ENCODE measurements at regions not wholly inside any gene's neighbourhood (a gene's known extent, or its start where the extent isn't known, plus 50 kb on each side); places are given as distances from the start of the nearest gene placed in this dataset.
A peak's percentile ranks its signal among the peaks of the same experiment; 100 is the strongest.
"Not testable (repeated sequence)": the region's sequence is repeated elsewhere in the genome, so short reads cannot be mapped to it uniquely, and the experiment has no call there.

DNA sequence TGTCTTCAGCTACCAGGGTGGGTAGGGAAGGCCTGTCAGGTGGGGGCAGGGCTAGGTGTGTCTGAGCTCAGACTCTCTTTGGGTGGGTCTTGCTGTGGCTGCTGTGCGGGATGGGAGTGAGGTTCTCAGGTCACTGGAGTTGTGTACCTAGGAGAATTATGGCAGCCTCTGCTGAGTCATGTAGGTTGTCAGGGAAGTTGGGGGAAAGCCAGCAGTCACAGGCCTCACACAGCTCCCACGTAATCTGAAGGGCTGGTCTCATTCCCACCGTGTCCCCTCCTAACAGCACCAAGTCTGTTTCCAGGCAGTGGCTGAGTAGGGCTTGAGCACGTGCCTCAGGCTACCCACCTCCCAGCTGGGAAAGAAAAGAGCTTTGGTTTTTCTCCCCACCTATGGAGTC is 67.0 kb downstream of the CHCHD4 start:
- in situ Hi-C loops (cut with MboI; ENCODE audit: low pct_unique_long_range_greater_than_20kb, low sequenced_read_pairs) = no loop called here
- DNase-seq = no peak

DNA sequence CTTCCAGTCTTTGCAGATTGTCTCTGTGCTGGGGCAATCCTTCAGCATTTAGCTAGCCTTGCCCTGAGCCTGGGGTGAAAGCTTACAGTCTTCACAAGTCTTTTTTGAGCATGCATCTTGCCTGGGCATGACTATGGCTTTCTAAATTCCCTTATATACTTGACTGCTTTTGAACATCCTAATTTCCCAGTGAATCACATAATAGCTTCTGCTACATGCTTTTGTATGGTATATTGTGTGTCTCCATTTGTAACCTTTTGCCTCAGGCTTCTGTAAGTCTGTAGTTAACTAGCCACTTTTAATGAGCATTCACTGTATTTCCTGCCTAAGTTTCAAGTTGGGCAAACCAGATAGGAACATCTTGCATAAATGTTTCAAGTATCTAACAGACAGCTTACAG is 76.8 kb downstream of the CHCHD4 start:
- no peak for DNase-seq
- in situ Hi-C loops (cut with MboI; ENCODE audit: low pct_unique_long_range_greater_than_20kb, low sequenced_read_pairs) = no loop called here

DNA sequence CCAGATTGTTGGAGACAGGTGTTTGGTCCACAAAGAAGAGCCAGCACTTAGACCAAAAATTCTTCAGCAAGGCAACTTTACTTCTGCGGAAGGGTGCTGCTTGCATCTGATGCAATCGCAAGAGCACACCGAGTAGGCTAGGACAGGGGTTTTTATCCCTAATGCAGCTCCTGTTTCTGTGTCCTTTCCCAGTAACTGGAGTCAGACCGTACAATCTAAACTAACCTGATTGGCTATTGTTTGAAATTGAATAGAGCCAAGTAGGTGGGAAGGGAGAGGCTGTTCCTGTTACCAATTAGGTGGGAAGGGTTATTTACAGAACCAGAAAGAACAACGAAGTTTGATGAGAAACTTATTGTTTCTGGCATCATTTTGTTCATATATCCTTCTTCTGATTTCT is 77.6 kb downstream of the CHCHD4 start:
- in situ Hi-C loops (cut with MboI; ENCODE audit: low pct_unique_long_range_greater_than_20kb, low sequenced_read_pairs) = no loop called here
- DNase-seq = no peak

DNA sequence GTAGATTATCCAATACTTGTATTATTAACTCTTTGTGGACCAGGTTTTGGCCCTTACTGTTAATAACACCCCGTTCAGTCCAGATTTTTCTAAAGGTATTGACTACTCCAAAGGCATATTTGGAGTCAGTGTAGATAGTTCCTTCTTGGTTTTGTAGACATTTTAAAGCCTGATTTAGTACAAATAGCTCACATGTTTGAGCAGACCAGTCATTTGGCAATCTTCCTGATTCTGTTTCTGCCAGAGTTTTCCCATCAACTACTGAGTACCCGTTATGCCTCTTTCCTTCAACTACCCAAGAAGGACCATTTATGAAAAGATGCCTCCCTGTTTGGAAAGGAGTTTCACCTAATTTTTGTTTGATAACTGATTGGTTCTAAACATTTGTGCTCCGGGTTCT is 82.0 kb downstream of the CHCHD4 start:
- in situ Hi-C loops (cut with MboI; ENCODE audit: low pct_unique_long_range_greater_than_20kb, low sequenced_read_pairs) = no loop called here
- DNase-seq = no peak

DNA sequence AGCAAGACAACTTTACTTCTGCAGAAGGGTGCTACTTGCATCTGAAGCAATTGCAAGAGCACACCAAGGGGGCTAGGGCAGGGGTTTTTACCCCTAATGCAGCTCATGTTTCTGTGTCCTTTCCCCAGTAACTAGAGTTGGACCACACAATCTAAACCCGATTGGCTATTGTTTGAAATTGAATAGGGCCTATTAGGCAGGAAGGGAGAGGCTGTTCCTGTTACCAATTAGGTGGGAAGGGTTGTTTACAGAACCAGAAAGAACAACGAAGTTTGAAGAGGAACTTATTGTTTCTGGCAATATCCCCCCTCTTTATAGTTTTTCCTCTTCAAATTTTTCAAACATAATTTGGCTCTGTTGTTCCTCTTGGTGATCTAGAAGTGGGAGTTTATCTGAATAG is 85.5 kb downstream of the CHCHD4 start:
- DNase-seq = no peak
- in situ Hi-C loops (cut with MboI; ENCODE audit: low pct_unique_long_range_greater_than_20kb, low sequenced_read_pairs) = no loop called here

DNA sequence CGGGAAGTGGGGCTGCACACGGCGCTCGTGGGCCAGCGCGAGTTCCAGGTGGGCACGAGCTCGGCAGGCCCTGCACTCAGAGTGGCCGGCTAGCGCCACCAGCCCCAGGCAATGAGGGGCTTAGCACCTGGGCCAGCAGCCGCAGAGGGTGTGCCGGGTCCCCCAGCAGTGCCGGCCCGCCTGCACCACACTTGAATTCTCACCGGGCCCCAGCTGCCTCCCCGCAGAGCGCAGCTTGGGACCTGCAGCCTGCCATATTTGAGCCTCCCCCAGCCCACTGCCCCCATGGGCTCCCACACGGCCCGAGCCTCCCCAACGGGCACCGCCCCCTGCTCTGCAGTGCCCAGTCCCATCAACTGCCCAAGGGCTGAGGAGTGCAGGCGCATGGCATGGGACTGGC is 87.5 kb downstream of the CHCHD4 start:
- in situ Hi-C loops (cut with MboI; ENCODE audit: low pct_unique_long_range_greater_than_20kb, low sequenced_read_pairs) = no loop called here
- DNase-seq = no peak

DNA sequence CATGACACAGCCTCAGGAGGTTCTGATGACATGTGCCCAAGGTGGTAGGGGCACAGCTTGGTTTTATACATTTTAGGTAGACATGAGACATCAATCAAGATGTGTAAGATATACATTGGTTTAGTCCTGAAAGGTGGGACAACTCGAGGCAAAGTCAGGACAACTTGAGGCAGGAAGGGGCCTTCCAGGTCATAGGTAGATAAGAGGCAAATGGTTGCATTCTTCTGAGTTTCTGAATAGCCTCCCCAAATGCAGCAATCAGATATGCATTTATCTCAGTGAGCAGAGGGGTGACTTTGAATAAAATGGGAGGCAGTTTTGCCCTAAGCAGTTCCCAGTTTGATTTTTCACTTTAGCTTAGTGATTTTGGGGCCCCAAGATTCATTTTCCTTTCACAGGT is 91.6 kb downstream of the CHCHD4 start:
- in situ Hi-C loops (cut with MboI; ENCODE audit: low pct_unique_long_range_greater_than_20kb, low sequenced_read_pairs) = no loop called here

DNA sequence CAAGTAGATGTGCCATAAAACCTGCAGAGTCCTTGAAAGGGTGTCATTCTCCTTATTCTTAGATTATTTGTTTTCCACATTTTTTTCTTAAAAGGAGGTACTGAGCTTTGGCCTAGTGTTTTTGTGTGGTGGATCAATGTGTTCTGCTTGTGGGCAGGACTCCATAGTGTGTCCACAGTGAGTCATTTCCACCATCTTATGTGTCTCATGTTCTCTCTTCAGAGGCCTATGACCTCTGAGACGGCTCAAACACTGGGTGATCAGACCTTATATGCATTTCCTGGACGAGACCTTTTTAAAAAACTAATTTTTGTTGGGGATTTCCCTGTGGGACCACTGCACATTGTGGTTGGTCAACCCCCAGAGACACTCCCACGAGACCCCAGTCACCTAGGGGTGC is 93.4 kb downstream of the CHCHD4 start:
- in situ Hi-C loops (cut with MboI; ENCODE audit: low pct_unique_long_range_greater_than_20kb, low sequenced_read_pairs) = no loop called here
- DNase-seq = no peak

More for the DNA sequence above, 91.6 kb downstream of the CHCHD4 start:
- no peak for DNase-seq

DNA sequence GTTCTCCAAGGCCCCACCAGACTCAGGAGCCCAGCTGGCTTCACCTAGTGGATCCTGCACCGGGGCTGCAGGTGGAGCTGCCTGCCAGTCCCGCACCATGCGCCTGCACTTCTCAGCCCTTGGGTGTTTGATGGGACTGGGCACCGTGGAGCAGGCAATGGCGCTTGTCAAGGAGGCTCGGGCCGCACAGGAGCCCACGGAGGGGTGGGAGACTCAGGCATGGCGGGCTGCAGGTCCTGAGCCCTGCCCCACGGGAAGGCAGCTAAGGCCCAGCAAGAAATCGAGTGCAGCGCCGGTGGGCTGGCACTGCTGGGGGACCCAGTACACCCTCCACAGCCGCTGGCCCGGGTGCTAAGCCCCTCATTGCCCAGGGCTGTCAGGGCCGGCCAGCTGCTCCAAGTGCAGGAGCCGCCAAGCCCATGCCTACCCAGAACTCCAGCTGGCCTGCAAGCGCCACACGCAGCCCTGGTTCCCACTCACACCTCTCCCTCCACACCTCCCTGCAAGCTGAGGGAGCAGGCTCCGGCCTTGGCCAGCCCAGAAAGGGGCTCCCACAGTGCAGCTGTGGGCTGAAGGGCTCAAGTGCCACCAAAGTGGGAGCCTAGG is 95.2 kb downstream of the CHCHD4 start:
- in situ Hi-C loops (cut with MboI; ENCODE audit: low pct_unique_long_range_greater_than_20kb, low sequenced_read_pairs); DNase-seq: not testable (repeated sequence)

DNA sequence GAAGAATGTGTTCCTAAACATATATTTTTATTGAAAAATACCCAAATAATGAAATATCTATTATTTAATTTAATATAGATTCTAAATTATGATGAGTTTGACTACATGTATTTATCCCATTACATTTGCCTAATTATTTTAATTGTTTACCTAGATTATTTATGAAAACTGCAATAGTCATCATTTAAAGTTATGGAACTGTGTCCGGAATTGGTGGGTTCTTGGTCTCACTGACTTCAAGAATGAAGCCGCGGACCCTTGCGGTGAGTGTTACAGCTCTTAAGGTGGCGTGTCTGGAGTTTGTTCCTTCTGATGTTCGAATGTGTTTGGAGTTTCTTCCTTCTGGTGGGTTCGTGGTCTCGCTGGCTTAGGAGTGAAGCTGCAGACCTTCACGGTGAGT is 96.5 kb downstream of the CHCHD4 start:
- DNase-seq; in situ Hi-C loops (cut with MboI; ENCODE audit: low pct_unique_long_range_greater_than_20kb, low sequenced_read_pairs): not testable (repeated sequence)

DNA sequence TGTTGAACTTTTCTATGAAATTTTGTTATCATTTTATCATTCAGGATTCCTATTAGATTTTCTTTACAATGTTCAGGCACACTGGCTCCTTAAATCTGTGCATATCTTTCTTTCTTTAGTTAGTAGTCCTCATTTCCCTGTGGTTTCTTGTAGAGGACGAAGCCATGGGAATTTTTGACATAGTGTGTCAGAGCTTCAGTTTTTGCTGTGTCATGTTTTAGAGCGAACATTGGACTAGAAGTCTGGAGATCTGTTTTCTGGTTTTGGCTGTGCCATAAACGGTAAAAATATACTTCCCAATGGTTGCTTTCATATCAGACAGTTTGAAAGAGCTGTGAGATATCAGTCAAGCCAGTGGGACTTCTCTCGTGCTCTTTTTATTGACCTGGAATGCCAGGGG is 105.2 kb downstream of the CHCHD4 start:
- no peak for DNase-seq
- in situ Hi-C loops (cut with MboI; ENCODE audit: low pct_unique_long_range_greater_than_20kb, low sequenced_read_pairs) = no loop called here

DNA sequence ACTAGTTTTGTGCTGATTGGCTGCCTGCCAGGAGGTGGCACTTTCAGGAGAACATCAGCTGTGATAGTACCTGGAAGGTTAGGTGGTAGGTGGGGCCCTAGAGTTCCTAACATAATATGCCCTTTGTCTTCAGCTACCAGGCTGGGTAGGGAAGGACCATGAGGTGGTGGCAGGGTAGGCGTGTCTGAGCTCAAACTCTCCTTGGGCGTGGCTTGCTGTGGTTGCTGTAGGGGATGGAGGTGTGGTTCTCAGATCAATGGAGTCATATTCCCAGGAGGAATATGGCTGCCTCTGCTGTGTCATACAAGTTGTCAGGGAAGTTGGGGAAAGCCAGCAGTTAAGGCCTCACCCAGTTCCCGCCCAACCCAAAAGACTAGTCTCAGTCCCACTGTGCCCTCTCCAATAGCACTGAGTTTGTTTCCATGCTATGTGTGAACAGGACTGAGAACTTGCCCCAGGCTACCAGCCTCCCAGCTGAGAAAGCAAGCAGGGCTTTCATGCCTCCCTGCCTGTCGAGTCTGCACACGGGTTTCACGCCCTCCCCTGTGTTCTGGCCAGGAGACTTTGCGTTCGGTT is 107.7 kb downstream of the CHCHD4 start:
- DNase-seq = no peak
- in situ Hi-C loops (cut with MboI; ENCODE audit: low pct_unique_long_range_greater_than_20kb, low sequenced_read_pairs) = no loop called here

DNA sequence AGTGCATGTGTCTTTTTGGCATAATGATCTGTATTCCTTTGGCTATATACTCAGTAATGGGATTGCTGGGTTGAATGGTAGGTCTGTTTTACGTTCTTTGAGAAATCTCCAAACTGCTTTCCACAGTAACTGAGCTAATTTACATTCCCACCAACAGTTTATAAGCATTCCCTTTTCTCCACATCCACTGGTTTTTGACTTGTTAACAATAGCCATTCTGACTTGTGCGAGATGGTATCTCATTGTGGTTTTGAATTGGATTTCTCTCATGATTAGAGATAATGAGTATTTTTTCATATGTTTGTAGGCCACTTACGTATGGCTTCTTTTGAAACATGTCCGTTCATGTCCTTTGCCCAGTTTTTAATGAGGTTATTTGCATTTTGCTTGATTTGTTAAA is 117.7 kb downstream of the CHCHD4 start:
- in situ Hi-C loops (cut with MboI; ENCODE audit: low pct_unique_long_range_greater_than_20kb, low sequenced_read_pairs) = no loop called here
- DNase-seq = peak; percentile 6

DNA sequence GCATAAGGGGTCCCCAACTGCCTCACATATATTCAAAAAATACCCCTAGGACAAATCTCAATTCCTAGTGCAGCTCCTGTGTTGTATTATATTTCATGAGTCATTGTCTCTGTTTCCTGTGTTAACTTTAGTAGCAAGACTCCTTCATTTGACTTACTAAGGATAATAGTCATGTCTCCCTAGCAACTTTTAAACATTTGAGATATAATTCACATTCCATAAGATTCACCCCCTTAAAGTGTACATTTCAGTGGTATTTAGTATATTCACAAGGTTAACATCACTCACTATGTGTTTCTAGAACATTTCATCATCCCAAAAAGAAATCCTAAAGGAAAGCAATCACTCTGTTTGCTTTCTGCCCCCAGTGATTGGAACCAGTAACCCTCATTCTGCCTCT is 121.3 kb upstream of the WNT7A start:
- no peak for DNase-seq
- in situ Hi-C loops (cut with MboI; ENCODE audit: low pct_unique_long_range_greater_than_20kb, low sequenced_read_pairs) = no loop called here

DNA sequence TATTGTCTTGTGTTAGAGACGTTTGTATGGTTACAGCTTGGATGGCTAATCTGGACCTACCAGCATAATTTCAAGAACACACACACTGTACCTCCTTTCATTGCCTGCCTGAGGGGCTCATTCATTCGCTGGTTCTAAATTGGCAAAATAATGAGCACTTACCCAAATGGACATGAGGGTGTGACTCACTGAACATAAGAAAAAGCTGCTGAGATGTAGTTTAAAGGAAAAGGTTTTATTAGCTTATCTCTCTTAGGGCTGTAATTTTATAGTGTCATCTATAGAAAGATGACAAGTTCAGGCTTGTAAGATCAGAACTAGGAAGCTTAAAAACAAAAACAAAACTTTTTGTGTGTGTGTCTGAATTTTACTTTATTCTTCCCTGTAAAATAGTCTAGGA is 120.7 kb upstream of the WNT7A start:
- DNase-seq = no peak
- in situ Hi-C loops (cut with MboI; ENCODE audit: low pct_unique_long_range_greater_than_20kb, low sequenced_read_pairs) = no loop called here

DNA sequence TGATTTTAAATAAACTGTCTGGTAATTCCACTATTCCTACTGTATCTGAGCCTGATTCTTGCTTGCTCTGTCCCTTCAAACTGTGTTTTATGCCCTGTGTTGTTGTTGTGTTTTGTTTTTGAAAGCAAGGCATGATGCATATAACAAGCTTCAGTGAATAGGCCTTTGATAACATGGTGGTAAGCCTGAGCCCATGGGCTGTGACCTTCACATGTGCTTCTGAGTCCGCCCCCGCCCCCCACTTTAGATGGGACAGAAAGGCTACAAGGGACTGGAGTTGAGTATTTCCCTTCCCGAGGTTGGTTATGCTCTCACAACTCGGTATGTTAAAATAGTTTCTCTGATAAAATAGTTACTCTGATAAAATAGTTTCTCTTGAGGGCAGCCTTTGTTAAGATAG is 119.0 kb upstream of the WNT7A start:
- no peak for DNase-seq
- in situ Hi-C loops (cut with MboI; ENCODE audit: low pct_unique_long_range_greater_than_20kb, low sequenced_read_pairs) = no loop called here

DNA sequence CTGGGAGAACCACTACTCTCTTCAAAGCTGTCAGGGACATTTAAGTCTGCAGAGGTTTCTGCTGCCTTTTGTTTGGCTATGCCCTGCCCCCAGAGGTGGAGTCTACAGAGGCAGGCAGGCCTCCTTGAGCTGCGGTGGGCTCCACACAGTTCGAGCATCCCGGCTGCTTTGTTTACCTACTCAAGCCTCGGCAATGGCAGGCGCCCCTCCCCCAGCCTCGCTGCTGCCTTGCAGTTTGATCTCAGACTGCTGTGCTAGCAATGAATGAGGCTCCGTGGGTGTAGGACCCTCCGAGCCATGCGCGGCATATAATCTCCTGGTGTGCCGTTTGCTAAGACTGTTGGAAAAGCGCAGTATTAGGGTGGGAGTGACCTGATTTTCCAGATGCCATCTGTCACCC is 115.3 kb upstream of the WNT7A start:
- DNase-seq; in situ Hi-C loops (cut with MboI; ENCODE audit: low pct_unique_long_range_greater_than_20kb, low sequenced_read_pairs): not testable (repeated sequence)

DNA sequence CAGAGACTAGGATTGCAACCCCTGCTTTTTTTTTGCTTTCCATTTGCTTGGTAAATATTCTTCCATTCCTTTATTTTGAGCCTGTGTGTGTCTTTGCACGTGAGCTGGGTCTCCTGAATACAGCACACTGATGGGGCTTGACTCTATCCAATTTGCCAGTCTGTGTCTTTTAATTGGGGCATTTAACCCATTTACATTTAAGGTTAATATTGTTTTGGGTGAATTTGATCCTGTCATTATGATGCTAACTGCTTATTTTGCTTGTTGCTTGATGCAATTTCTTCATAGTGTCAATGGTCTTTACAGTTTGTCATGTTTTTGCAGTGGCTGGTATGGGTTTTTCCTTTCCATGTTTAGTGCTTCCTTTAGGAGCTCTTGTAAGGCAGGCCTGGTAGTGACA is 109.1 kb upstream of the WNT7A start:
- not testable (repeated sequence) for DNase-seq

DNA sequence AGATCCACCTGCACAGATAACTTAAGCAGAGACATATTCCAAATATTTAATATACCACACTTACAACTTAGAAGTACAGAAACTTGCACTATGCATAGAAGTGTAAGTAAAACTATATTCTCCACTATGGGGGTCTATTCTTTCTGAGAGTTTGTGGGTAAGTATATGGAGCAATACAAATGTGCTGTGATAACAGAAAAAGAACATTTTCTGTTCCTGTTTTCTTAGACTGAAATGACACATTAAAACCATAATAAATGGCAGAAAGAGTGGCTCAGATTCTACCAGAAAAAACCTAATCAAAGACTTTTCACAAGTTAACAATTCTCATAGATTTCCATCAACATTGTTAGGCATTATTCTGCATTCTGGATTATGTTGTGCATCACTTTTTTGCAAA is 96.6 kb upstream of the WNT7A start:
- in situ Hi-C loops (cut with MboI; ENCODE audit: low pct_unique_long_range_greater_than_20kb, low sequenced_read_pairs) = no loop called here
- DNase-seq = no peak

More for the DNA sequence above, 109.1 kb upstream of the WNT7A start:
- in situ Hi-C loops (cut with MboI; ENCODE audit: low pct_unique_long_range_greater_than_20kb, low sequenced_read_pairs) = not testable (repeated sequence)

DNA sequence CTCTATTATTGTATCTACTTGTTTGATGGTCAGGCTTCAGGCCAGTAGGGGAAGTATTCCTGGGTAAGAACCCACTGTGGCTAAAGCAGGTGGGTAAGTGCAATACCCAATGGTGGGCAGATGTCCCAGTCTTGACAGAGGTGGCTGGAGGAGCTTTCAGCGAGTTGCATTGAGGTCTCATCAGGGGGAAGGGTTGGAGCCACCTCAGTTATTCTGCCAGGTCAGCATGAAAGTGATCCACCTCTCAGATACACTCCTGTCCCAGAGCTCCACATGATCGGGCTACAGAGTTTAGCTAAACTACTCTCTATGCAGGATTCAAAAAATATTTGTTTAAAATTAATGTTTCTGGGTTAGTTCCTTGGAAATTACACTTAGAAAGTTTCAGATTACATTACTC is 95.8 kb upstream of the WNT7A start:
- in situ Hi-C loops (cut with MboI; ENCODE audit: low pct_unique_long_range_greater_than_20kb, low sequenced_read_pairs) = no loop called here

DNA sequence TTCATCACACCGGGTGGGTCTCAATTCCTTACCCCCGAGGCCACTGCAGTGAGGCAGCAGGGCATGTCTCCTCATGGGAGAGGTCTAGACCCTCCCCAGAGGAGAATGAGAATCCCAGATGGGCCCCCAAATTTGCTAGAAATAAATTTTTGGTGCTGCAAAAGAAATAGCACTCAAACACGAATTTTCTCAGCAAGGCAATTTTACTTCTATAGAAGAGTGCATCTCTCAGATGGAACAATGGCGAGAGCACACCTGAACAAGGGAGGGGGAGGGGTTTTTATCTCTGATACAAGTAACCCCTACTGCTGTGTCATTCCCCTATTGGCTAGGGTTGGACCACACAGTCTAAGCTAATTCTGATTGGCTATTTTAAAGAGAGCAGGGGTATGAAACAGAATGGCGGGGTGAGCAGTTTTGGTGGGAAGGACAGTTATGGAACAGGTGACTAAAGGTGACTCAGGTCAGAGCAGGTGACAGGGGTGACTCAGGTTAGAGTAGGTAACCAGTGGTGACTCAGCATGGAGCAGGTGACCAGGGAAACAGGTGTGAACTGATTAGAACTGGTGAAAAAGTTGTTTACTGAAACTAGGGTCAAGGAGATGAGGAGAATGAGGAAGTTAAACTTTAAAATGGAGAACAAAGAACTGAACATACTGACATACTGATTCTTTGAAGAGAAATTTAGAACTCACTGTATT is 93.0 kb upstream of the WNT7A start:
- DNase-seq = no peak
- in situ Hi-C loops (cut with MboI; ENCODE audit: low pct_unique_long_range_greater_than_20kb, low sequenced_read_pairs) = no loop called here

More for the DNA sequence above, 95.8 kb upstream of the WNT7A start:
- no peak for DNase-seq
